Mucosa of rectum (tissue), 2 donors: ENCODE measurements at regions not wholly inside any gene's neighbourhood (a gene's known extent, or its start where the extent isn't known, plus 50 kb on each side); places are given as distances from the start of the nearest gene placed in this dataset.

Source experiments
- H3K27ac ChIP-seq, 2 donors: one replicate each; pipeline ENCODE4 v1.7.0; 2013; ENCODE audit warnings: inconsistent platforms in 2 of 2, low read depth in 2 of 2, low read length in 2 of 2
- H3K27me3 ChIP-seq, 2 donors: one replicate each; pipeline ENCODE4 v1.7.0; 2013; ENCODE audit warnings: low read length in 2 of 2; ENCODE audit not compliant: control insufficient read depth in 2 of 2, insufficient read depth in 2 of 2
- H3K36me3 ChIP-seq, 2 donors: one replicate each; pipeline ENCODE4 v1.7.0; 2013; ENCODE audit warnings: low read length in 2 of 2; ENCODE audit not compliant: control insufficient read depth in 2 of 2, insufficient read depth in 2 of 2
- H3K4me1 ChIP-seq, 2 donors: one replicate each; pipeline ENCODE4 v1.7.0; 2013; ENCODE audit warnings: low read length in 2 of 2, mild to moderate bottlenecking in 1 of 2; ENCODE audit not compliant: control insufficient read depth in 2 of 2, insufficient read depth in 2 of 2
- H3K4me3 ChIP-seq, 2 donors: one replicate each; pipeline ENCODE4 v1.7.0; 2013; ENCODE audit warnings: low read length in 2 of 2
- H3K9ac ChIP-seq, 2 donors: one replicate each; pipeline ENCODE4 v1.7.0; 2013; ENCODE audit warnings: low read length in 2 of 2, low read depth in 1 of 2, mild to moderate bottlenecking in 1 of 2
- H3K9me3 ChIP-seq, 2 donors: one replicate each; pipeline ENCODE4 v1.7.0; 2013; ENCODE audit warnings: low read length in 2 of 2; ENCODE audit not compliant: control insufficient read depth in 2 of 2
- donor health status: healthy.
- donor health status: Normal muscosa, but diverticular disease.

GRCh38 chr19:46911456-46911855, 50.7 kb downstream of the ARHGAP35 start:
- Histone ChIP-seq H3K4me1 (peaks cover 3 to 9% of the 10 kb centered on the region in 2 donors), H3K27ac (no peak overlapping the region), H3K9ac (no peak overlapping the region), H3K27me3 (no peaks in the 10 kb centered on the region), H3K9me3 (no peaks in the 10 kb centered on the region), H3K4me3 (no peak overlapping the region), H3K36me3 (no peaks in the 10 kb centered on the region)

GRCh38 chr19:46913198-46913851, 52.5 kb downstream of the ARHGAP35 start:
- no peak overlapping the region for H3K9ac ChIP-seq
- H3K4me3 ChIP-seq, result no peak overlapping the region
- H3K36me3 ChIP-seq, result peaks cover under 1% of the 10 kb centered on the region in 2 donors
- H3K9me3 ChIP-seq, result no peaks in the 10 kb centered on the region
- H3K4me1 ChIP-seq, result peaks cover 3 to 9% of the 10 kb centered on the region in 2 donors
- H3K27ac ChIP-seq, result no peak overlapping the region
- no peaks in the 10 kb centered on the region for H3K27me3 ChIP-seq

GRCh38 chr19:46913852-46914430, 53.1 kb downstream of the ARHGAP35 start:
- H3K4me3 ChIP-seq, result no peak overlapping the region
- peaks cover 3 to 9% of the 10 kb centered on the region in 2 donors for H3K4me1 ChIP-seq
- H3K27ac ChIP-seq, result no peak overlapping the region
- H3K27me3 ChIP-seq, result no peaks in the 10 kb centered on the region
- no peaks in the 10 kb centered on the region for H3K9me3 ChIP-seq
- H3K36me3 ChIP-seq, result peaks cover 6 to 7% of the 10 kb centered on the region in 2 donors
- no peak overlapping the region for H3K9ac ChIP-seq

GRCh38 chr19:46915386-46915785, 54.6 kb downstream of the ARHGAP35 start:
- peaks cover 19 to 21% of the 10 kb centered on the region in 2 donors for H3K36me3 ChIP-seq
- H3K27me3 ChIP-seq, result no peaks in the 10 kb centered on the region
- H3K4me1 ChIP-seq, result peaks cover 3 to 9% of the 10 kb centered on the region in 2 donors
- no peak overlapping the region for H3K9ac ChIP-seq
- no peaks in the 10 kb centered on the region for H3K9me3 ChIP-seq
- H3K27ac ChIP-seq, result no peak overlapping the region
- H3K4me3 ChIP-seq, result no peak overlapping the region

- Histone ChIP-seq H3K4me3 (no peak overlapping the region), H3K27me3 (no peaks in the 10 kb centered on the region), H3K9me3 (no peaks in the 10 kb centered on the region), H3K9ac (no peak overlapping the region), H3K4me1 (peaks cover 3 to 9% of the 10 kb centered on the region in 2 donors), H3K27ac (no peak overlapping the region), H3K36me3 (peaks cover 29 to 35% of the 10 kb centered on the region in 2 donors)
These were observed 56.2 kb downstream of the ARHGAP35 start for GRCh38 chr19:46917002-46917401.

- Histone ChIP-seq H3K9me3 (no peaks in the 10 kb centered on the region), H3K4me1 (peaks cover 3 to 5% of the 10 kb centered on the region in 2 donors), H3K27ac (no peak overlapping the region), H3K9ac (no peak overlapping the region), H3K4me3 (no peak overlapping the region), H3K27me3 (no peaks in the 10 kb centered on the region), H3K36me3 (peaks cover 30 to 40% of the 10 kb centered on the region in 2 donors)
These were observed 58.5 kb downstream of the ARHGAP35 start for GRCh38 chr19:46919324-46919723.

- H3K36me3 ChIP-seq, result peaks cover 30 to 40% of the 10 kb centered on the region in 2 donors
- H3K9me3 ChIP-seq, result no peaks in the 10 kb centered on the region
- H3K4me3 ChIP-seq, result no peak overlapping the region
- no peak overlapping the region for H3K27ac ChIP-seq
- no peak overlapping the region for H3K9ac ChIP-seq
- H3K27me3 ChIP-seq, result no peaks in the 10 kb centered on the region
- peaks cover 12 to 15% of the 10 kb centered on the region in 2 donors for H3K4me1 ChIP-seq
These were observed 59.6 kb downstream of the ARHGAP35 start for GRCh38 chr19:46920362-46920761.

- no peaks in the 10 kb centered on the region for H3K27me3 ChIP-seq
- no peak overlapping the region for H3K4me3 ChIP-seq
- H3K9ac ChIP-seq, result no peak overlapping the region
- H3K9me3 ChIP-seq, result no peaks in the 10 kb centered on the region
- H3K4me1 ChIP-seq, result peaks cover 19 to 22% of the 10 kb centered on the region in 2 donors
- H3K36me3 ChIP-seq, result peaks cover 30 to 40% of the 10 kb centered on the region in 2 donors
- no peak overlapping the region for H3K27ac ChIP-seq
These were observed 60.3 kb downstream of the ARHGAP35 start for GRCh38 chr19:46921071-46921470.

GRCh38 chr19:46922465-46922864, 61.7 kb downstream of the ARHGAP35 start:
- Histone ChIP-seq H3K4me3 (no peak overlapping the region), H3K27me3 (no peaks in the 10 kb centered on the region), H3K9ac (no peak overlapping the region), H3K9me3 (no peaks in the 10 kb centered on the region), H3K27ac (no peak overlapping the region), H3K36me3 (peaks cover 30 to 40% of the 10 kb centered on the region in 2 donors), H3K4me1 (peaks cover 21 to 24% of the 10 kb centered on the region in 2 donors)

GRCh38 chr19:46924874-46925547, 64.2 kb downstream of the ARHGAP35 start:
- Histone ChIP-seq H3K27me3 (no peaks in the 10 kb centered on the region), H3K36me3 (peaks cover 13 to 23% of the 10 kb centered on the region in 2 donors), H3K27ac (peak overlapping the region; percentile 72 to 74), H3K4me3 (peak overlapping the region; percentile 32 to 35), H3K4me1 (peaks cover 21 to 24% of the 10 kb centered on the region in 2 donors), H3K9ac (peak overlapping the region in 1 of 2 donors; percentile 4), H3K9me3 (no peaks in the 10 kb centered on the region)
